GM21515 (cell line): ENCODE measurements at regions not wholly inside any gene's neighbourhood (a gene's known extent, or its start where the extent isn't known, plus 50 kb on each side); places are given as distances from the start of the nearest gene placed in this dataset.
A peak's percentile ranks its signal among the peaks of the same experiment; 100 is the strongest.
"Not testable (repeated sequence)": the region's sequence is repeated elsewhere in the genome, so short reads cannot be mapped to it uniquely, and the experiment has no call there.

Experiments used
- ATAC-seq: cut with Tn5 transposase; IDR thresholded peaks from one replicate; pipeline ENCODE4 v1.9.1; 2021; ENCODE audit not compliant: unreplicated experiment

GRCh38 chr13:80883545-80883944, 542.6 kb upstream of the SPRY2 start:
- ATAC-seq = no peak

GRCh38 chr13:80881942-80882445, 541.1 kb upstream of the SPRY2 start:
- ATAC-seq = no peak

GRCh38 chr13:80881495-80881894, 540.6 kb upstream of the SPRY2 start:
- no peak for ATAC-seq

GRCh38 chr13:80881034-80881433, 540.1 kb upstream of the SPRY2 start:
- no peak for ATAC-seq

- no peak for ATAC-seq
These were observed 537.0 kb upstream of the SPRY2 start for GRCh38 chr13:80877944-80878241.

GRCh38 chr13:80877209-80877943, 536.5 kb upstream of the SPRY2 start:
- ATAC-seq = no peak

GRCh38 chr13:80873589-80873988, 532.7 kb upstream of the SPRY2 start:
- peak; percentile 93 for ATAC-seq

- ATAC-seq = not testable (repeated sequence)
These were observed 531.0 kb upstream of the SPRY2 start for GRCh38 chr13:80871971-80872370.

GRCh38 chr13:80871481-80871880, 530.6 kb upstream of the SPRY2 start:
- no peak for ATAC-seq

- ATAC-seq = no peak
These were observed 529.3 kb upstream of the SPRY2 start for GRCh38 chr13:80870186-80870585.

GRCh38 chr13:80866921-80867320, 526.0 kb upstream of the SPRY2 start:
- no peak for ATAC-seq

- no peak for ATAC-seq
These were observed 524.4 kb upstream of the SPRY2 start for GRCh38 chr13:80865329-80865728.

GRCh38 chr13:80862456-80862855, 521.5 kb upstream of the SPRY2 start:
- no peak for ATAC-seq

- ATAC-seq = no peak
These were observed 519.9 kb upstream of the SPRY2 start for GRCh38 chr13:80860845-80861244.

GRCh38 chr13:80858131-80858530, 517.2 kb upstream of the SPRY2 start:
- no peak for ATAC-seq

GRCh38 chr13:80857321-80857720, 516.4 kb upstream of the SPRY2 start:
- ATAC-seq = no peak

- ATAC-seq = no peak
These were observed 509.8 kb upstream of the SPRY2 start for GRCh38 chr13:80850771-80851170.

GRCh38 chr13:80844164-80844563, 503.2 kb upstream of the SPRY2 start:
- ATAC-seq = no peak

GRCh38 chr13:80841414-80841813, 500.5 kb upstream of the SPRY2 start:
- no peak for ATAC-seq

- no peak for ATAC-seq
These were observed 499.5 kb upstream of the SPRY2 start for GRCh38 chr13:80840316-80840976.

GRCh38 chr13:80835902-80836301, 495.0 kb upstream of the SPRY2 start:
- no peak for ATAC-seq

- ATAC-seq = no peak
These were observed 489.5 kb upstream of the SPRY2 start for GRCh38 chr13:80830431-80830830.

- no peak for ATAC-seq
These were observed 487.8 kb upstream of the SPRY2 start for GRCh38 chr13:80828759-80829158.
